SK-N-SH (cell line): ENCODE measurements at regions not wholly inside any gene's neighbourhood (a gene's known extent, or its start where the extent isn't known, plus 50 kb on each side); places are given as distances from the start of the nearest gene placed in this dataset.

Experiments used
- CTCF ChIP-seq: fragments of 200-600 bp; sonication (generic); IDR thresholded peaks from 2 replicates; pipeline ENCODE4 v1.6.1; 2017; ENCODE audit warnings: antibody characterized with exemption, mild to moderate bottlenecking, moderate library complexity
- EP300 ChIP-seq, 2 experiments: IDR thresholded peaks; 2 replicates each; pipeline versions ENCODE4 v1.4.0 to v1.6.1; 2012; ENCODE audit warnings: borderline replicate concordance in 1 of 2, low read depth in 1 of 2, low read length in 1 of 2
- EZH2phosphoT487 ChIP-seq: fragments of 200-600 bp; sonication (generic); IDR thresholded peaks from 2 replicates; pipeline ENCODE4 v1.6.1; 2017; ENCODE audit warnings: low read depth, mixed run types, mild to moderate bottlenecking, antibody characterized with exemption, moderate library complexity, borderline replicate concordance
- FOXJ3 ChIP-seq: sonication (generic); formaldehyde crosslinking; IDR thresholded peaks from 2 replicates; pipeline ENCODE4 v1.5.1; 2020; ENCODE audit warnings: mild to moderate bottlenecking, missing genetic modification reagents
- GABPA ChIP-seq: IDR thresholded peaks from 2 replicates; pipeline ENCODE4 v1.4.0; 2012; ENCODE audit warnings: low read depth, mild to moderate bottlenecking
- IRF3 ChIP-seq: fragments of 150-350 bp; IDR thresholded peaks from 2 replicates; pipeline ENCODE4 v1.6.1; 2016; ENCODE audit warnings: mild to moderate bottlenecking, low read depth, low read length
- NFIC ChIP-seq: IDR thresholded peaks from 2 replicates; pipeline ENCODE4 v1.4.0; 2012; ENCODE audit warnings: borderline replicate concordance
- PBX3 ChIP-seq: IDR thresholded peaks from 2 replicates; pipeline ENCODE4; 2012
- POLR2AphosphoS5 ChIP-seq: IDR thresholded peaks from 2 replicates; pipeline ENCODE4 v1.6.1; 2012; ENCODE audit warnings: low read depth, low read length
- RAD21 ChIP-seq: IDR thresholded peaks from 2 replicates; pipeline ENCODE4 v1.6.1; 2012; ENCODE audit warnings: mild to moderate bottlenecking, low read length
- TCF12 ChIP-seq: IDR thresholded peaks from 2 replicates; pipeline ENCODE4 v1.4.0; 2012
- YY1 ChIP-seq: IDR thresholded peaks from 2 replicates; pipeline ENCODE4 v1.4.0; 2012; ENCODE audit warnings: low read depth, mild to moderate bottlenecking

GRCh38 chr10:111432588-111432987 lies 355.8 kb downstream of the ADRA2A start:
- TF ChIP-seq CTCF (no peak), EP300 (IDR thresholded peaks at IDR 0.05; ENCODE audit: borderline replicate concordance in 1 of 2, low read depth in 1 of 2, low read length in 1 of 2) (no peak), GABPA (no peak), FOXJ3 (CRISPR knock-in tag) (no peak), EZH2phosphoT487 (no peak), NFIC (no peak), POLR2AphosphoS5 (no peak), IRF3 (no peak), TCF12 (no peak), PBX3 (no peak), YY1 (no peak), RAD21 (no peak)
